ENCODE measurements at regions not wholly inside any gene's neighbourhood (a gene's known extent, or its start where the extent isn't known, plus 50 kb on each side); places are given as distances from the start of the nearest gene placed in this dataset.

DNA sequence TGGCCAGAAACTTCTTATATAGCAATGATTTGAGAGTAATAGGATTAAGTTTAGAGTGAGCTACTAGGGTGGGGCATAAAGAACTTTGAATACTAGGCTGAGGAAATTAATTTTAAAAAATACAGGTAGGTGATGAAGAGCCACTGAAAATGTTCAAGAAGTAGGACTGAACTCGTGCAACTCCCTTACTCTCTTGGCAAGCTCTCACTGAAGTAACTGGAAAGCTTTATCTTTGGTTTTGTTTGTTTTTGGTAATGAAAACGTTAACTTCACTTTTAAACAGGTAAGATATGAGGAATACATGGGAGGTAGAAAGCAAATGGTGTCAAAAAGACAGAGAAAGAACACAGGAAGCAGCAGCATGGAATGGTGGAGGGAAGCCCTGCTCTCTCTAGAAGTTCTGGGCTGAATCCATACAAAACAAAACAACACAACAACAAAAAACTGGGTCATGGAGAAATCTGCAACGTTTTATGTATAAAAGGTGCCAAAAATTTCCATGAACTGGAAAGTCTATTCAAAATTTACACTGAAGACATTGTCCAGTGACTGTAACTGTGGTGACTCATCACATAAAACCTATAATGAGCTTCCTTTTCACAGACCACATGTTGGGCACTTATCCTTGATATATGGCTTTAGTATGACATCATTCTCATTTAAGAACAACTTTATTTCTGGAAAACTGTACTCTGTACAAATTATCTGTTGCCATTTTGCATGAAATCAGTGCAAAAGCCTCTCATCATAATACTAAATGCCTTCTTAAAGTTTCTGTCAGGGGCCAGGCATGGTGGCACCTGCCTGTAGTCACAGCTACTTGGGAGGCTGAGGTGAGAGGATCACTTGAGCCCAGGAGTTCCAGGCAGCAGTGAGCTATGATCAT, 91.2 kb upstream of the CHD1 start (continued):
- TF ChIP-seq NRF1 (IDR thresholded peaks at IDR 0.05; ENCODE audit: low read depth, low read length) (no peak), RAD21 (IDR thresholded peaks at IDR 0.05; ENCODE audit: low read length) (no peak), EP300 (IDR thresholded peaks at IDR 0.05; ENCODE audit: borderline replicate concordance in 1 of 2, low read depth in 1 of 2, low read length in 1 of 2) (peak; percentile 65 to 94), NFIC (IDR thresholded peaks at IDR 0.05; ENCODE audit: borderline replicate concordance) (peak; percentile 92), TAF1 (IDR thresholded peaks at IDR 0.05; ENCODE audit: borderline replicate concordance, low read depth, low read length) (peak; percentile 28; the same call in 1 of the 2 replicates), ELF1 (IDR thresholded peaks at IDR 0.05) (0 out of 2 replicates have a peak, but pooled peaks have one; percentile 27)
- TF ChIP-seq, protein P1, sequence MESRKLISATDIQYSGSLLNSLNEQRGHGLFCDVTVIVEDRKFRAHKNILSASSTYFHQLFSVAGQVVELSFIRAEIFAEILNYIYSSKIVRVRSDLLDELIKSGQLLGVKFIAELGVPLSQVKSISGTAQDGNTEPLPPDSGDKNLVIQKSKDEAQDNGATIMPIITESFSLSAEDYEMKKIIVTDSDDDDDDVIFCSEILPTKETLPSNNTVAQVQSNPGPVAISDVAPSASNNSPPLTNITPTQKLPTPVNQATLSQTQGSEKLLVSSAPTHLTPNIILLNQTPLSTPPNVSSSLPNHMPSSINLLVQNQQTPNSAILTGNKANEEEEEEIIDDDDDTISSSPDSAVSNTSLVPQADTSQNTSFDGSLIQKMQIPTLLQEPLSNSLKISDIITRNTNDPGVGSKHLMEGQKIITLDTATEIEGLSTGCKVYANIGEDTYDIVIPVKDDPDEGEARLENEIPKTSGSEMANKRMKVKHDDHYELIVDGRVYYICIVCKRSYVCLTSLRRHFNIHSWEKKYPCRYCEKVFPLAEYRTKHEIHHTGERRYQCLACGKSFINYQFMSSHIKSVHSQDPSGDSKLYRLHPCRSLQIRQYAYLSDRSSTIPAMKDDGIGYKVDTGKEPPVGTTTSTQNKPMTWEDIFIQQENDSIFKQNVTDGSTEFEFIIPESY (IDR thresholded peaks at IDR 0.05; ENCODE audit: borderline replicate concordance, low read depth): peak; percentile 58; the same call in 1 of the 2 replicates
- TF ChIP-seq, protein P2, sequence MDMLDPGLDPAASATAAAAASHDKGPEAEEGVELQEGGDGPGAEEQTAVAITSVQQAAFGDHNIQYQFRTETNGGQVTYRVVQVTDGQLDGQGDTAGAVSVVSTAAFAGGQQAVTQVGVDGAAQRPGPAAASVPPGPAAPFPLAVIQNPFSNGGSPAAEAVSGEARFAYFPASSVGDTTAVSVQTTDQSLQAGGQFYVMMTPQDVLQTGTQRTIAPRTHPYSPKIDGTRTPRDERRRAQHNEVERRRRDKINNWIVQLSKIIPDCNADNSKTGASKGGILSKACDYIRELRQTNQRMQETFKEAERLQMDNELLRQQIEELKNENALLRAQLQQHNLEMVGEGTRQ (IDR thresholded peaks at IDR 0.05; ENCODE audit: borderline replicate concordance, low read depth, low read length): no peak

DNA sequence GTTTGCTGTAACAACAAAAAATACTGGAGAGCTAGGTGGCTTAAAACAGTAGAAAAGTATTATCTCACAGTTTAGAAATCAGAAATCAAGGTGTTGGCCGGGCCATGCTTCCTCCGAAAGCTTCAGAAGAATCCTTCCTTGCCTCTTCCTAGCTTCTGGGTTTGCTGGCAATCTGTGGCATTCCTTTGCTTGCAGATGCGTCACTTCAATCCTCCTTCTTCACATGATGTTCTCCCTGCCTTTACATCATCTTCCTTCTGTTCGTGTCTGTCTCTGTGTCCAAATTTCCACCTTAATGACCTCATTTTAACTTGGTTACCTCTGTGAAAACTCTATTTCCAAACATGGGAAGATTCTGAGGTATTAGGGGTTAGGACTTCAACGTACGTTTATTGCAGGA, 90.4 kb upstream of the CHD1 start:
- ChIA-PET CTCF (interaction anchor here (1.3 to 2.3 kb wide), 2 partner anchors 13 to 114 kb away, joined by 3 to 10 read pairs; no protein-coding TSS in a partner anchor), POLR2A (no interaction called here)
- 78% methylated on average over 6 of the region's 6 CpGs for WGBS (ENCODE audit: low lambda C conversion rate)
- no peaks in the 10 kb centered on the region for H3K27me3 ChIP-seq (ENCODE audit: insufficient read depth)
- H3K9ac ChIP-seq: no peak overlapping the region
- H2AFZ ChIP-seq (ENCODE audit: low read depth): no peak overlapping the region
- H3K9me2 ChIP-seq: no peaks in the 10 kb centered on the region
- peak overlapping the region; percentile 59; the same call in 1 of the 2 replicates for H3K4me2 ChIP-seq
- no peaks in the 10 kb centered on the region for H3K36me3 ChIP-seq (replicated peaks in 1 of 2; ENCODE audit: control insufficient read depth in 1 of 2, insufficient read depth in 2 of 2, low read length in 1 of 2)
- H3F3A ChIP-seq (replicated peaks; ENCODE audit: insufficient read depth): peaks cover 12% of the 10 kb centered on the region
- H3K79me2 ChIP-seq (ENCODE audit: insufficient read depth): no peaks in the 10 kb centered on the region
- peaks cover 2 to 20% of the 10 kb centered on the region in 2 experiments; a peak in 2 of 4 replicates for H3K4me1 ChIP-seq (ENCODE audit: control insufficient read depth in 1 of 2, insufficient read depth in 2 of 2, low read depth in 1 of 2, low read length in 1 of 2)
- H3K4me3 ChIP-seq (ENCODE audit: low read depth in 2 of 2, low read length in 1 of 2): no peak overlapping the region
- no peaks in the 10 kb centered on the region for H3K9me3 ChIP-seq
- no peak for DNase-seq
- no peaks in the 10 kb centered on the region for H4K20me1 ChIP-seq (ENCODE audit: insufficient read depth)
- peak overlapping the region in 1 of 2 experiments; percentile 82; a peak in 1 of 4 replicates for H3K27ac ChIP-seq (ENCODE audit: low read depth in 2 of 2, low read length in 1 of 2)
- TF ChIP-seq, protein P3, sequence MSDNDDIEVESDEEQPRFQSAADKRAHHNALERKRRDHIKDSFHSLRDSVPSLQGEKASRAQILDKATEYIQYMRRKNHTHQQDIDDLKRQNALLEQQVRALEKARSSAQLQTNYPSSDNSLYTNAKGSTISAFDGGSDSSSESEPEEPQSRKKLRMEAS (IDR thresholded peaks at IDR 0.05; ENCODE audit: low read depth): no peak
- TF ChIP-seq FOXJ3 (CRISPR knock-in tag; IDR thresholded peaks at IDR 0.05): no peak
- no peak for TF ChIP-seq NRF1 (IDR thresholded peaks at IDR 0.05; ENCODE audit: low read depth, low read length)
- TF ChIP-seq, protein P4, sequence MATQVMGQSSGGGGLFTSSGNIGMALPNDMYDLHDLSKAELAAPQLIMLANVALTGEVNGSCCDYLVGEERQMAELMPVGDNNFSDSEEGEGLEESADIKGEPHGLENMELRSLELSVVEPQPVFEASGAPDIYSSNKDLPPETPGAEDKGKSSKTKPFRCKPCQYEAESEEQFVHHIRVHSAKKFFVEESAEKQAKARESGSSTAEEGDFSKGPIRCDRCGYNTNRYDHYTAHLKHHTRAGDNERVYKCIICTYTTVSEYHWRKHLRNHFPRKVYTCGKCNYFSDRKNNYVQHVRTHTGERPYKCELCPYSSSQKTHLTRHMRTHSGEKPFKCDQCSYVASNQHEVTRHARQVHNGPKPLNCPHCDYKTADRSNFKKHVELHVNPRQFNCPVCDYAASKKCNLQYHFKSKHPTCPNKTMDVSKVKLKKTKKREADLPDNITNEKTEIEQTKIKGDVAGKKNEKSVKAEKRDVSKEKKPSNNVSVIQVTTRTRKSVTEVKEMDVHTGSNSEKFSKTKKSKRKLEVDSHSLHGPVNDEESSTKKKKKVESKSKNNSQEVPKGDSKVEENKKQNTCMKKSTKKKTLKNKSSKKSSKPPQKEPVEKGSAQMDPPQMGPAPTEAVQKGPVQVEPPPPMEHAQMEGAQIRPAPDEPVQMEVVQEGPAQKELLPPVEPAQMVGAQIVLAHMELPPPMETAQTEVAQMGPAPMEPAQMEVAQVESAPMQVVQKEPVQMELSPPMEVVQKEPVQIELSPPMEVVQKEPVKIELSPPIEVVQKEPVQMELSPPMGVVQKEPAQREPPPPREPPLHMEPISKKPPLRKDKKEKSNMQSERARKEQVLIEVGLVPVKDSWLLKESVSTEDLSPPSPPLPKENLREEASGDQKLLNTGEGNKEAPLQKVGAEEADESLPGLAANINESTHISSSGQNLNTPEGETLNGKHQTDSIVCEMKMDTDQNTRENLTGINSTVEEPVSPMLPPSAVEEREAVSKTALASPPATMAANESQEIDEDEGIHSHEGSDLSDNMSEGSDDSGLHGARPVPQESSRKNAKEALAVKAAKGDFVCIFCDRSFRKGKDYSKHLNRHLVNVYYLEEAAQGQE (IDR thresholded peaks at IDR 0.05; ENCODE audit: low read depth, low read length): no peak
- TF ChIP-seq FOSL2 (IDR thresholded peaks at IDR 0.05; ENCODE audit: borderline replicate concordance, low read depth): no peak
- TF ChIP-seq RFX5 (IDR thresholded peaks at IDR 0.05; ENCODE audit: low read length): no peak
- TF ChIP-seq, protein P5, sequence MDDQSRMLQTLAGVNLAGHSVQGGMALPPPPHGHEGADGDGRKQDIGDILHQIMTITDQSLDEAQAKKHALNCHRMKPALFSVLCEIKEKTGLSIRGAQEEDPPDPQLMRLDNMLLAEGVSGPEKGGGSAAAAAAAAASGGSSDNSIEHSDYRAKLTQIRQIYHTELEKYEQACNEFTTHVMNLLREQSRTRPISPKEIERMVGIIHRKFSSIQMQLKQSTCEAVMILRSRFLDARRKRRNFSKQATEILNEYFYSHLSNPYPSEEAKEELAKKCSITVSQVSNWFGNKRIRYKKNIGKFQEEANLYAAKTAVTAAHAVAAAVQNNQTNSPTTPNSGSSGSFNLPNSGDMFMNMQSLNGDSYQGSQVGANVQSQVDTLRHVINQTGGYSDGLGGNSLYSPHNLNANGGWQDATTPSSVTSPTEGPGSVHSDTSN (IDR thresholded peaks at IDR 0.05): peak; percentile 31; the same call in 1 of the 2 replicates
- 0 out of 2 replicates have a peak, but pooled peaks have one; percentile 15 for TF ChIP-seq TCF12 (IDR thresholded peaks at IDR 0.05)
- no peak for TF ChIP-seq SMC3 (IDR thresholded peaks at IDR 0.05; ENCODE audit: low read depth, low read length)
- no peak for TF ChIP-seq YY1 (IDR thresholded peaks at IDR 0.05; ENCODE audit: low read depth)
- TF ChIP-seq, protein P6, sequence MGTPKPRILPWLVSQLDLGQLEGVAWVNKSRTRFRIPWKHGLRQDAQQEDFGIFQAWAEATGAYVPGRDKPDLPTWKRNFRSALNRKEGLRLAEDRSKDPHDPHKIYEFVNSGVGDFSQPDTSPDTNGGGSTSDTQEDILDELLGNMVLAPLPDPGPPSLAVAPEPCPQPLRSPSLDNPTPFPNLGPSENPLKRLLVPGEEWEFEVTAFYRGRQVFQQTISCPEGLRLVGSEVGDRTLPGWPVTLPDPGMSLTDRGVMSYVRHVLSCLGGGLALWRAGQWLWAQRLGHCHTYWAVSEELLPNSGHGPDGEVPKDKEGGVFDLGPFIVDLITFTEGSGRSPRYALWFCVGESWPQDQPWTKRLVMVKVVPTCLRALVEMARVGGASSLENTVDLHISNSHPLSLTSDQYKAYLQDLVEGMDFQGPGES (IDR thresholded peaks at IDR 0.05; ENCODE audit: low read depth, low read length): no peak

Measured in SK-N-SH (cell line).